Activated T-helper 17 cell treated with anti-CD3 and anti-CD28 coated beads, Interleukin-2, amount 50 U/mL, for 72 hours (primary cell): ENCODE measurements at regions not wholly inside any gene's neighbourhood (a gene's known extent, or its start where the extent isn't known, plus 50 kb on each side); places are given as distances from the start of the nearest gene placed in this dataset.

Source experiments
- ATAC-seq: fragments of 150-1000 bp; cut with Tn5 transposase; replicated peaks from 2 replicates; pipeline ENCODE4 v1.10.0; 2021; ENCODE audit warnings: mild to moderate bottlenecking, moderate library complexity
- H3K27ac Mint-ChIP-seq: one replicate; pipeline ENCODE4 v1.8.0; 2022; ENCODE audit warnings: mixed read lengths
- H3K27me3 Mint-ChIP-seq: one replicate; pipeline ENCODE4 v1.8.0; 2022; ENCODE audit warnings: mixed read lengths
- H3K36me3 Mint-ChIP-seq: one replicate; pipeline ENCODE4 v1.8.0; 2022; ENCODE audit warnings: low read depth, mild to moderate bottlenecking, mixed read lengths
- H3K4me1 Mint-ChIP-seq: one replicate; pipeline ENCODE4 v1.8.0; 2022; ENCODE audit warnings: mixed read lengths
- H3K4me3 Mint-ChIP-seq: one replicate; pipeline ENCODE4 v1.8.0; 2022; ENCODE audit warnings: mild to moderate bottlenecking, mixed read lengths
- H3K9me3 Mint-ChIP-seq: one replicate; pipeline ENCODE4 v1.8.0; 2022; ENCODE audit warnings: mixed read lengths

DNA sequence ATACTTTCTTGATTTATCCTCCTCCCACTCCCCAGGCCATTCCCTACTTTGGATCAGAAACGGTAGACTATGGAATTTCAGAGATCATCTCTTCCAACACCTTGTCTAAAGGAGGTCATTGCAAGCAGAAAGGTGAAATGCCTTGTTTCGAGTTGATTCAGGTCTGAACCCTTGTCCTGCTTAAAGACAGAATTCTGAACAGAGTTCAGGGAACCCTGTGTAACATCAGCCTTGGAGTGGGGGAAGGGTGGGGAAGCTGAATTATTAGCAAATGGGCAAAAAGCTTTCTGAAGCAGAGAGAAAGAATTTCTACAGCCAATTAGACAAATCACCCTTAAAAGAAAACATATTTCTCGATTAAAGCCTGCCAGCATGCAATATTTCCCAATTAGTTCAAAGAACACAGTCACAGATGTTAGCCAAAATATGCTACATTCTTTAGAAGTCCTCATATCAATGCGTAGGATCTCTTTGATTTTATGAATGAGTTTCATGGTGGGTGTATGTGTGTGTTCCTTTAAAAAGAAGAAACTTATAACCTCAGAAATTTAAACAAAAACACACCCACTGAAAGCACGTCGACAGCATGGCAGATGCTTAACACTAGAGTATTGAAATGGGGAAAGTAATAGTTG is 353.1 kb downstream of the RND3 start:
- Mint-ChIP-seq H3K9me3 (peaks cover 5% of the 10 kb centered on the region), H3K36me3 (no peaks in the 10 kb centered on the region), H3K4me1 (no peaks in the 10 kb centered on the region), H3K27ac (no peak overlapping the region), H3K27me3 (peaks cover 5% of the 10 kb centered on the region), H3K4me3 (no peak overlapping the region)
- no peak for ATAC-seq

DNA sequence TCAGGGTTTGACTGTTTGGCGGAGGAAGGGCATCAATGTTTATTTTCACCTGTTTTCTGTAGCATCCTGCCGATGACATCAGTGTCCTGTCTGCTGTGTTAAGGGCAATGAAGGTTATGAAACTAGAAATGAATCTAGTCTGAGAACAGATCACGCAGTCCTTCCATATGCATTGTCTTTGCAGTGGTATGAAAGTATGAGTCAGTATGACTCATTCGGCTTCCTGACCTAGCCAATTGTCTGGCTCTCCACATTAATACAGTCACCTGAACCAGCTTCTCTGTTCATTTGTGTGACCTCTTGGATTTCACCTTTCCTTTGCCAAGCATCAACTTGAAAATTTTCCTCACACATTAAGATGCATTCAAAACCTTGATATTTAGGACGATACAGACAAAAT is 353.8 kb downstream of the RND3 start:
- Mint-ChIP-seq H3K9me3 (peaks cover 5% of the 10 kb centered on the region), H3K27me3 (peaks cover 5% of the 10 kb centered on the region), H3K4me1 (no peaks in the 10 kb centered on the region), H3K27ac (no peak overlapping the region), H3K36me3 (no peaks in the 10 kb centered on the region), H3K4me3 (no peak overlapping the region)
- peak; percentile 90 for ATAC-seq

DNA sequence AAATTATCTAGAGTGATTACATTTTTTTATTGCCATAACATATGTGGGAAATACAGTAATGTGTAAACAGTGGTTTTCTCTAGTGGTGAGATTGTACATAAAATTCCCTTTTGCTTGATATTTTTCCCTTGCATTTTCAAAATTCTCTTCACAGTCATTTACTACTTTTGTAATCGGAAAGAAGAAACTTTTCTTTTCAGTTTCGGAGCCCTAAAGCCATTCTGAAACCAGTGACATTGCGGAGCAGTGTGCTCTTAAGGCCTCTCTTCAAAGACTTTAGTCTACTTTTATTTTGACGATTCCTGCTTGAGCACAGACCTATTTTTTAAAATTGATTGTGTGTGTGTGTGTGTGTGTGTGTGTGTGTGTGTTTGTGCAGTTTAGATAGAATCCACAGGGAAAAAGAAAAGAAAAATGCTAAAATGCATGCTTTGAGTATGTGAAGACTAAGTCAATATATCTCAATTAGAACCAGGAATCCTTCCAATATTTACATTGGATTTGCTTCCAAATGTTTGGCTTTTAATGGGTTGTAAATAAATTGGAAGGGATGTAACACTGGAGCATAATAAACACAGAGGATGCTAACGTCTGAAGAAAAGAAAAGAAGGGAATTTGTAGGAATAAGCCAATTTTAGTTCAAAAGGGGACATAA is 357.4 kb downstream of the RND3 start:
- Mint-ChIP-seq H3K27ac (no peak overlapping the region), H3K4me3 (no peak overlapping the region), H3K4me1 (no peaks in the 10 kb centered on the region), H3K9me3 (no peaks in the 10 kb centered on the region), H3K27me3 (peaks cover 2% of the 10 kb centered on the region), H3K36me3 (no peaks in the 10 kb centered on the region)
- ATAC-seq: no peak

DNA sequence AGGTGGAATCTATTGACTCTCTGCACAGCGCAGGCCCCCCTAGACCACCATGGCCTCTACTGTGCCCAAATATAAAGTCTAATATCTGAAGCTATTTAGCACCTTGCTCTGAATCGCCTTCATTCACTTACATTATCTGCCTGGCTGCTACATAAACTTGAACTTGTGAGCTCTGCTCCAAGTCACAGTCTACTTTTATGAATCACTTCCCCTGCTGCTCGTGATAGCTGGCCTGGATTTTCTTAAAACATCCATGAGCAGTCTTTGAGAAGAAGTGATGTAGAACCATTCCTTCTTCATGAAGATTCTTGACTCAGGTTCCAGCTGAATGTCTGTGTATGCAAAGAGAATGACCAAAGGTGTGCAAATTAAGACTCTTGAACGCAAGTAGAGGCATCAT is 359.5 kb downstream of the RND3 start:
- no peaks in the 10 kb centered on the region for H3K27me3 Mint-ChIP-seq
- H3K27ac Mint-ChIP-seq: no peak overlapping the region
- no peak overlapping the region for H3K4me3 Mint-ChIP-seq
- no peak for ATAC-seq
- no peaks in the 10 kb centered on the region for H3K4me1 Mint-ChIP-seq
- no peaks in the 10 kb centered on the region for H3K36me3 Mint-ChIP-seq
- no peaks in the 10 kb centered on the region for H3K9me3 Mint-ChIP-seq

DNA sequence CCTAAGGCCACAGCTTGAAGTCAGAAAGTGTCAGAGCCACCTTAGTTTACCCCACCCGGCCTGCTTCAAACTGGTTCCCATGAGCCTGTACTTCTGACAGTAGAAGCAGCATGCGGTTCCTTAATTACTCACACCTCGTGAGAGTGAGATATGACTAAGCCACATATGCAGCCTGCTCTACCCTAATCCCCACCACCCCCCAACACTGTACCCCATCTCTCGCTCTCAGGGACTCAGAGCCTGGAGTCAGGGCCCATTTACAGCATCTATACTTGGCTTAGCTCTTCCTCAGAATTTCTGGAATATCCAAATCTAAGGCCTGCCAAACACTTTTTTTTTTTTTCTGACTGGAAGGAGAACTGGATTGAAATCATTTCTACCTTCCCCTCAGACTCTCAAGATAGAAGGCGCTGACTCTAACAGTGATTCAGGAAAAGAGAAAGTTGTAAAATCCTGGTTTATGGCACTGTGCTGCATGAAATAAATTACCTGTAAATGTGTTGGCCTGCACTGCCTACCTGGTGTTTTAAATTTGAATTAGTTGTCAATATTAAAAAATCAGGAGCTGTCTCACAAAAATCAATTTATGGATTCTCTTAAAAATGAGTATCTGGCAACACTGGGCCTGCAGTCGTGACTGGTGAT is 360.0 kb downstream of the RND3 start:
- no peak for ATAC-seq
- no peaks in the 10 kb centered on the region for H3K9me3 Mint-ChIP-seq
- H3K27me3 Mint-ChIP-seq: no peaks in the 10 kb centered on the region
- H3K4me3 Mint-ChIP-seq: no peak overlapping the region
- no peak overlapping the region for H3K27ac Mint-ChIP-seq
- no peaks in the 10 kb centered on the region for H3K36me3 Mint-ChIP-seq
- no peaks in the 10 kb centered on the region for H3K4me1 Mint-ChIP-seq

DNA sequence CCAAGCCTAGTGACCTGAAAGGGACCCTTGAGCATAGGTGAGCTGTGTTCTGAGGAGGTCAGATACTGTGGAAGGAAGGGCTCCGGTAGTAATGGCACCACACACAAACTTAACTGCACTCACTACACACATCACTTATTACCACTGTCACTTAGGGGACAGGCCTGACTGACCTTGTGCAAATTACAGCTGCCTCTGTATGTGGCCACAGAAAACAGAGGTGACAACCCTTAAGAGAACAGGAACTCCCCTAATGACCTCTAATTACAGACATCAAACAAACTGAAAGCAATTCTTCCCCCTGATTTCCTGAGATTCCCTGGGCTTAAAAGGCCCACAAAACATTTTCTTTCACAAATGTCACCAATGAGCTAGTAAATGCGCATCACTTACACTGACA is 360.6 kb downstream of the RND3 start:
- no peak for ATAC-seq
- Mint-ChIP-seq H3K4me1 (no peaks in the 10 kb centered on the region), H3K36me3 (no peaks in the 10 kb centered on the region), H3K27me3 (no peaks in the 10 kb centered on the region), H3K4me3 (no peak overlapping the region), H3K9me3 (no peaks in the 10 kb centered on the region), H3K27ac (no peak overlapping the region)

DNA sequence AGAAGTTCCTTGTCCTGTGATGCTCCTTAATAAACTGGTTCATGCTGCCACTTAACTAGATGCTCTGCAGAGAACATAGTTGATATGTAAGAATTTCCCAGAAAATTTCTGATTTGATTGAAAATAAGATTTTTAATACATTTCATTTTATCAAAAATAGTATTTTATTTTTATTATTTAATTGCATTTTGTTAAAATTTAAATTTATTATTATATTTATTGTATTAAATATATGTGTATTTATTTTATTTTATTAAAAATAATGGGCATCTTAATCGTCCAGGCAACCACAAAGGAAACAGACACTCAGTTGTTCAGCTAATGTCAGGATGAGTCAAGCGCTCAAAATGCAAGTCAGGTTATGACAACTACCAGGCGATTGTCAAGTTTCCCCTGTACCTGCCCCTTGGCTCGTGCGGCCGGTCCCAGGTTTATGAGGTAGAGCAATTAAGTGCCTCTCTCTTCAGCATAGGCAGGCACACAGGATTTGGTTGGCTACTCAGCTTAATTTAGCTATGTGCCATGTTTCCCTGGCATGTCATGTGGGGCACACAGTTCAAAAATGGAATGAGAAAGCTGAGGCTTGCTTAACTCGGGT is 361.2 kb downstream of the RND3 start:
- H3K9me3 Mint-ChIP-seq: no peaks in the 10 kb centered on the region
- no peak for ATAC-seq
- H3K27me3 Mint-ChIP-seq: no peaks in the 10 kb centered on the region
- no peaks in the 10 kb centered on the region for H3K36me3 Mint-ChIP-seq
- no peaks in the 10 kb centered on the region for H3K4me1 Mint-ChIP-seq
- H3K27ac Mint-ChIP-seq: no peak overlapping the region
- no peak overlapping the region for H3K4me3 Mint-ChIP-seq

DNA sequence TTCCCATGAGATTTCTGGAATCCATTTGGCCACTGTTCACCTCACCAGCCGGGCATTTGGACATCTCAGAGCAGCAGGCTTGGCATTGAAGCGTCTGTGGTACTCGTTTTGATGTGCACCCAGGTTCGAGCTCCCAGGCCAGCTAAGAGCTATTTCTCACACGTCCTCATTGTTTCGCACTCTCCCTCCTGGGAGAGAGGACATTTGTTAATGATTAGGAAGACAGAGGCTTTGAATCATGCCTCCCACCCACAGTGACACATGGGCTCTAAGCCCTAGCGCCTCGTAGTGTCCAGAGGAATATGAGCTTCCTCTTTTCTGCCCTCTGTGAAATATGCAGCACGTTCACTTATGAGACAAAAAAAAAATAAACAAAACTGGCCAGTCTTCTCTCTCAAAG is 361.8 kb downstream of the RND3 start:
- no peaks in the 10 kb centered on the region for H3K4me1 Mint-ChIP-seq
- no peaks in the 10 kb centered on the region for H3K36me3 Mint-ChIP-seq
- no peaks in the 10 kb centered on the region for H3K9me3 Mint-ChIP-seq
- ATAC-seq: no peak
- H3K4me3 Mint-ChIP-seq: no peak overlapping the region
- no peak overlapping the region for H3K27ac Mint-ChIP-seq
- H3K27me3 Mint-ChIP-seq: no peaks in the 10 kb centered on the region

DNA sequence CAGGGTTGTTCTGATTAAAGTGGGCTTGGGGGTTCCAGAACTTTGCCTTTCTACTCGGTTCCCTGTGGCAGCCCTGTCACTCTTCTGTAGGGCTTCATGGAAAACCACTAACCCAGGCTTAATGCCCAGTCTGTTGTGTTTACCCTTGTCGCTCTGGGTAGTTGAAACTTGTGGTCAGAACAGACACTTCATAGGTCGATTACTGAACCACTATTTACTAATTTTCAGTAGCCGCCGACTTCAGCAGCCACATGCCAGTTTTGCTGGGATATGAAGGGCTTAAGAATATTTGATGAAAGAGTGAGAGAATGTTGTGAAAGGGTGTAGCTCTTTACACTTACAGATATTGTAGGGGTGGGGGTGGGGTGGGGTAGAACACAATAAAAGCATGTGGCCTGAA is 362.3 kb downstream of the RND3 start:
- Mint-ChIP-seq H3K4me3 (no peak overlapping the region), H3K27ac (no peak overlapping the region), H3K9me3 (no peaks in the 10 kb centered on the region), H3K36me3 (no peaks in the 10 kb centered on the region), H3K27me3 (no peaks in the 10 kb centered on the region), H3K4me1 (no peaks in the 10 kb centered on the region)
- ATAC-seq: no peak

DNA sequence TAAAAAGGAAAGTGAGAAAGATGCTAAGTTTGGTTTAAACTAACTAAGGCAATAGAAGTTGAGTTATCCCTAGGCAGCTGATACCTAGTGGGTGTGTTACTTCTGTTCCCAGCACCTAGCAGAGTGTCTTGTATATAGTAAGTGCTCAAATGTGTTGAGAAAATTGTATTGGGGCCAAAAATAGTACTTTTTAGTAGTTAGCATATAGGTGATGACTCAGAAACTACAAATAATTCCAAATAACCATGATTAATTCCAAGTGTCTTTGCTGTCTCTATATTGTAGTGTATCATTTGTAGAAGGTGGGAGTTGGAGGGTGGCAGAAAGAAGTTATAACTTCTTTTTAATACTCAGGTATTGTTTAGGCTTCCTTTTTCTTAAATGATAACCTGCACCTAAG is 362.7 kb downstream of the RND3 start:
- no peaks in the 10 kb centered on the region for H3K4me1 Mint-ChIP-seq
- no peak overlapping the region for H3K4me3 Mint-ChIP-seq
- H3K36me3 Mint-ChIP-seq: no peaks in the 10 kb centered on the region
- ATAC-seq: no peak
- H3K27me3 Mint-ChIP-seq: no peaks in the 10 kb centered on the region
- no peaks in the 10 kb centered on the region for H3K9me3 Mint-ChIP-seq
- no peak overlapping the region for H3K27ac Mint-ChIP-seq

DNA sequence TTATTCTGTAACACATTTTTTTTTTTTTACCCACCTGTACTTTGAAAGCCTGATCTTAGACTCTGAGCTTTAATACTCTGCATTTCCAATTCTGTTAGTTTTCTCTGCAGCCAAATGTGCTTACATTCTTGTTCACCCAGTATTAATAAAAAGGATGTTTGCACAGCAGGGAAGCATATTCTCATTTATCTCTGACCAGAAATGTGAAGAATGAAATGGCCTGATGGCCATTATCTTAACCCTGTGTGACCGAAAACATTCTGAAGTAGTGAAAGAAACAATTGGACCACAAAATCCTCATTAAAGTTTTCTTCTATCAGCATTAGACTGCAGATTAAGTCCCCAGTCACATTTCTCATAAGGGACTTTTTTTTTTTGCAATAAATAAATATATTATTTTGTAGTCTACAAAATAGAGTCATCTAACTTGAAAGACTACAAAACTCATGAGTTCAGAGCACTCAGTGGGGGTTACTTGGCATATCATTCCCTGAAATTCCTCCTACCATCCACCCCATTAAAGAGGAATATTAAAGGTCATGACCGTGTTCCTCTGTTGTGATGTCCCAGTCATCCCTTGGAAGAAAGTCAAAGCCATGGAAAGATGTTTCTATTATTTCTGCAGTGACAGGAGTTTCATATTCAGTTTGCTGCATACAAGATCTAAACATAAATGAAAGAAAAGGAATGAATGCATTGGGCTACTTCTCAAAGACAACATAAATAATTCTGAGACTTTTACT is 364.4 kb downstream of the RND3 start:
- H3K27ac Mint-ChIP-seq: no peak overlapping the region
- ATAC-seq: no peak
- H3K4me1 Mint-ChIP-seq: no peaks in the 10 kb centered on the region
- H3K9me3 Mint-ChIP-seq: no peaks in the 10 kb centered on the region
- no peaks in the 10 kb centered on the region for H3K36me3 Mint-ChIP-seq
- no peak overlapping the region for H3K4me3 Mint-ChIP-seq
- H3K27me3 Mint-ChIP-seq: no peaks in the 10 kb centered on the region

DNA sequence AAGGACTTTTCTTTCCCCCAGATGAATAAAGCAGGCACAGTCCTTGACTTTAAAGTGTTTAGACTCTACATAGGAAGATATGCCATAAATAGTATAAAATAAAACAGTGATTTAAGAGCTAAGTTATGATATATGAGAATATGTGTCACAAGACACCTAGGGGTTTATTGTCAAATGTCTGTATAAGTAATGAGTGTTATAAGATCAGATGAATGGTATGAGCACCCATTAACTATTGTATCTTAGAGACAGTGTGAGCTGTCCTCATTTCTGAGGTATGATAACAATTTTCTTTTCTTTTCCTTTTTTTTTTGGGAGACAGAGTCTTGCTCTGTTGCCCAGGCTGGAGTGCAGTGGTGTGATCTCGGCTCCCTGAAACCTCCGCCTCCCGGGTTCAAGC is 365.3 kb downstream of the RND3 start:
- Mint-ChIP-seq H3K4me1 (no peaks in the 10 kb centered on the region), H3K27ac (no peak overlapping the region), H3K36me3 (no peaks in the 10 kb centered on the region), H3K9me3 (no peaks in the 10 kb centered on the region), H3K4me3 (no peak overlapping the region), H3K27me3 (no peaks in the 10 kb centered on the region)
- no peak for ATAC-seq

DNA sequence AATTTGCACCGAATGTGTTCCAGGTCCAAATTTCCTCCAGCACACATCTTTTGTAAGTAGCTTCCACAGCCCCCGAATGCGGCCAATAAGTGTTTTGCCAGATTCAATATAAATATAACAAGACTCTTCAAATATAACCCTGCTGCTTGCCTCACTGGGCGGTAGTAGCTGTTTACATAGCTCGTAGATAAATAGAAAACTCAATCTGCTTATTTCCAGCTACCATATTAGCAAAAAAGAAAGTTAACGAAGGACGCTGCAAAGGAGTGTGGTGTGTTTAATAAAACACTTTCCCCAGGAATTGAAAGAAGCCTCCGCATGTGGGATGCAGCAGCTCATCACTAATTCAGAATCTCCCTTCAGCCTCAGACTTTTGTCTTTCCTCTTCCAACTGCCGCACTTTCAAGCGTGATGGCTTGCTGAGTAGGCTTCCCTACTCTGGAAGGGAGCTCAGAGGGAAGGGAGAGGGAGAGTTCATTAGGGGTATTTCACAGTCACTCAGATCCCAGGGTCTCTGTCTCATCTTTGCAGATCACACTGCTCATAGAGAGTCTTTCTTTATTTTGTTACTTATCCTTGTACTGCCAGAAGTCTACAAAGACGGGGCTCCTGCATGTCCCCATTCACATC is 367.0 kb downstream of the RND3 start:
- Mint-ChIP-seq H3K36me3 (no peaks in the 10 kb centered on the region), H3K27me3 (no peaks in the 10 kb centered on the region), H3K4me1 (no peaks in the 10 kb centered on the region), H3K4me3 (no peak overlapping the region), H3K9me3 (no peaks in the 10 kb centered on the region), H3K27ac (no peak overlapping the region)
- no peak for ATAC-seq

DNA sequence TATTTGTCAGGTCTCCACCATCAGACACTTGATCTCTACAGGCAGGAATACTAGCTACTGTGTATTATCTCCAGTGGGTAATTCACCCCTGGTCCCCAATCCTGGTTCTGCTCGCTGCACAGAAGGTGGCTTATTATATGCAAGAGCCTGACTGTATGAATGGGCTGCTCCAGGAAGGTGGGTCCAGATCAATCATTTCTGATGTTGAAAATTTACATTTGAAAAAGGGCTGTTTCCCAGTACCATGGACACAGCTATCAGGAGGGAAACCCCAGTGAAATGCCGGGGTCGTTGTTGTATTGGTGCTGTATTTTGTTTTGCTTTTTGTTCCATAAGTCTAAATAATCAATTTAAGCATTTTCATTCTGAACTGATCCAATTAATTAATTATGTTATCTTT is 367.6 kb downstream of the RND3 start:
- ATAC-seq: no peak
- H3K27ac Mint-ChIP-seq: no peak overlapping the region
- no peaks in the 10 kb centered on the region for H3K4me1 Mint-ChIP-seq
- H3K9me3 Mint-ChIP-seq: no peaks in the 10 kb centered on the region
- H3K4me3 Mint-ChIP-seq: no peak overlapping the region
- H3K36me3 Mint-ChIP-seq: no peaks in the 10 kb centered on the region
- H3K27me3 Mint-ChIP-seq: no peaks in the 10 kb centered on the region
